ENCODE measurements at regions not wholly inside any gene's neighbourhood (a gene's known extent, or its start where the extent isn't known, plus 50 kb on each side); places are given as distances from the start of the nearest gene placed in this dataset.
"Not testable (repeated sequence)": the region's sequence is repeated elsewhere in the genome, so short reads cannot be mapped to it uniquely, and the experiment has no call there.

GRCh38 chr12:94844452-94844851, 159.0 kb downstream of the NDUFA12 start:
- no peak overlapping the region for H3K4me3 ChIP-seq
- intact Hi-C loops (cut with DNase I), result no loop called here
- no peak for TF ChIP-seq CTCF (IDR thresholded peaks at IDR 0.05)
- ATAC-seq, result no peak
- DNase-seq, result no peak
- no peaks in the 10 kb centered on the region for H3K27me3 ChIP-seq
- H3K36me3 ChIP-seq, result no peaks in the 10 kb centered on the region
- no peaks in the 10 kb centered on the region for H3K9me3 ChIP-seq
- no peak overlapping the region for H3K27ac ChIP-seq
- no peaks in the 10 kb centered on the region for H3K4me1 ChIP-seq

GRCh38 chr12:94841904-94842610, 161.4 kb downstream of the NDUFA12 start:
- Histone ChIP-seq H3K4me1 (no peaks in the 10 kb centered on the region), H3K4me3 (no peak overlapping the region), H3K27ac (no peak overlapping the region), H3K36me3 (no peaks in the 10 kb centered on the region), H3K9me3 (no peaks in the 10 kb centered on the region), H3K27me3 (no peaks in the 10 kb centered on the region)
- DNase-seq (no peak), ATAC-seq (no peak)
- no peak for TF ChIP-seq CTCF (IDR thresholded peaks at IDR 0.05)
- intact Hi-C loops (cut with DNase I), result no loop called here

DNA sequence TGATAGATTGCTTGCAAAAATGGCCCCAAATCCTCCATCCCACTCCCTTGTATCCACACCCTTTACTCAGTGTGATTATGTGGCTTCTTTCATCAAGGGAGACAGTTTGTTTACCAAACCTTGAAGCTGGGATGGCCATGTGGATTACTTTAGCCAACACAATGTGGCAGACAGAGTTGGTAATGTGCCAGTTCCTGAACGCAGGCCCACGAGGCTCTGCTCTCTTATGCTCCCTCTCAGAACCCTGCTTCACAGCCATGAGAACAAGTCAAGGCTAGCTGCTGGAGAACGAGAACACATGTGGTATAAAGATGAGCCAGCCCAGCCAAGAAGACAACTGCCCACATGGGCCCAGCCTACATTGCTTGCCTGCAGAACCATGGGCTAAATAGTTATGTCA, 162.3 kb downstream of the NDUFA12 start:
- no peaks in the 10 kb centered on the region for H3K27me3 ChIP-seq
- no peak for TF ChIP-seq CTCF (IDR thresholded peaks at IDR 0.05)
- H3K36me3 ChIP-seq, result no peaks in the 10 kb centered on the region
- DNase-seq, result no peak
- intact Hi-C loops (cut with DNase I), result no loop called here
- H3K9me3 ChIP-seq, result no peaks in the 10 kb centered on the region
- no peak overlapping the region for H3K27ac ChIP-seq
- no peak overlapping the region for H3K4me3 ChIP-seq
- ATAC-seq, result peak; percentile 53
- H3K4me1 ChIP-seq, result no peaks in the 10 kb centered on the region

DNA sequence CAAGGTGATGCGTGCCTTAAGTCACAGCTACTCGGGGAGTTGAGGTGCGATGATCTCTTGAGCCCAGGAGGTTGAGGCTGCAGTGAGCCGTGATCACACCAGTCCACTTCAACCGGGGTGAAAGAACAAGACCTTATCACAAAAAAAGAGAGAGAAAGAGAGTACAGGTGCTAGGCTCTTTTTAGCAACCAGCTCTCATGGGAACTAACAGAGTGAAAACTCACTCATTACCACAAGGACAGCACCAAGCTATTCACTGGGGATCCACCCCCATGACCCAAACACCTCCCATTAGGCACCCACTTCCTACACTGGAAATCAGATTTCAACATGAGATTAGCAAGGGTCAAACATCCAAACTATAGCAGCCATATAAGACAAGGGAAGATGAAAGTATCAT, 164.2 kb downstream of the NDUFA12 start:
- DNase-seq (no peak), ATAC-seq (no peak)
- no peaks in the 10 kb centered on the region for H3K4me1 ChIP-seq
- H3K36me3 ChIP-seq, result no peaks in the 10 kb centered on the region
- H3K9me3 ChIP-seq, result no peaks in the 10 kb centered on the region
- no peak for TF ChIP-seq CTCF (IDR thresholded peaks at IDR 0.05)
- H3K4me3 ChIP-seq, result no peak overlapping the region
- H3K27ac ChIP-seq, result no peak overlapping the region
- no peaks in the 10 kb centered on the region for H3K27me3 ChIP-seq
- intact Hi-C loops (cut with DNase I), result no loop called here

DNA sequence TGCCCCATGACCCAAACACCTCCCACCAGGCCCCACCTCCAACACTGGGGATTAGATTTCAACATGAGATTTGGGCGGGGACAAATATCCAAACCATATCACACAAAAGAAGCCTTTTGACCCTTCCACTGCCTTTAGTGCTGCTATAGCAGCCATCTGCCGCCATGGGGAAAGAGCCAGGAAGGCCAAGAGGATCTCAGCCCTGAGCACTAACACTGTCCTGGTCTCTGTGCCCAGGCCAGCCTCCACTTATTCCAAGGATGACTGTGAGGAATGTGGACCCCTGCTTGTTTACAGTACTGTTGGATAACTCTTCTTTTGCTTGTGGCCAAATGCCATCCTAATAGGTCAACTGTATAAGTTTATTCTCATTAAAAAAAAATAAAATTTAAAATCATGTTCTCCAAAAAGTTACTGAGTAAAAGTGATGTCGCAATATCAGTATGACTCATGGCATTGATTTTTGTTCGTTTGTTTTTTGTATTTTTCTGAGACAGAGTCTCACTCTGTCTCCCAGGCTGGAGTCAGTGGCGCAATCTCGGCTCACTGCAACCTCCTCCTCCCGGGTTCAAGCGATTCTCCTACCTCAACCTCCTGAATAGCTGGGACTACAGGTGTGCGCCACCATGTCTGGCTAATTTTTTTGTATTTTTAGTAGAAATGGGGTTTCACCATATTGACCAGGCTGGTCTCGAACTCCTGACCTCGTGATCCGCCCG, 166.4 kb downstream of the NDUFA12 start:
- intact Hi-C loops (cut with DNase I), result not testable (repeated sequence)

GRCh38 chr12:94834036-94834625, 169.4 kb downstream of the NDUFA12 start:
- no peak for TF ChIP-seq CTCF (IDR thresholded peaks at IDR 0.05)
- no peaks in the 10 kb centered on the region for H3K9me3 ChIP-seq
- H3K27me3 ChIP-seq, result no peaks in the 10 kb centered on the region
- H3K36me3 ChIP-seq, result no peaks in the 10 kb centered on the region
- no peak for ATAC-seq
- intact Hi-C loops (cut with DNase I), result no loop called here
- DNase-seq, result no peak
- no peak overlapping the region for H3K27ac ChIP-seq
- peaks cover 15% of the 10 kb centered on the region for H3K4me1 ChIP-seq
- no peak overlapping the region for H3K4me3 ChIP-seq

More for the DNA sequence above, 166.4 kb downstream of the NDUFA12 start:
- H3K27ac ChIP-seq, H3K9me3 ChIP-seq, H3K27me3 ChIP-seq, DNase-seq, ATAC-seq, H3K36me3 ChIP-seq, H3K4me1 ChIP-seq, H3K4me3 ChIP-seq: not testable (repeated sequence)

Data from upper lobe of right lung (tissue), 1 donor.